ENCODE measurements at regions not wholly inside any gene's neighbourhood (a gene's known extent, or its start where the extent isn't known, plus 50 kb on each side); places are given as distances from the start of the nearest gene placed in this dataset.
"Not testable (repeated sequence)": the region's sequence is repeated elsewhere in the genome, so short reads cannot be mapped to it uniquely, and the experiment has no call there.

GRCh38 chr4:72777436-72777835 is 208.4 kb upstream of the ADAMTS3 start:
- Histone ChIP-seq H3K27me3 (ENCODE audit: control insufficient read depth in 1 of 2, insufficient read depth in 2 of 2, low read length in 2 of 2) (no peaks in the 10 kb centered on the region), H3K9me3 (ENCODE audit: control insufficient read depth in 2 of 2, insufficient read depth in 1 of 2, low read depth in 1 of 2, low read length in 1 of 2) (peaks cover 0 to 3% of the 10 kb centered on the region in 2 donors), H3K4me3 (ENCODE audit: low read depth in 1 of 2, low read length in 2 of 2) (no peak overlapping the region), H3K27ac (ENCODE audit: low read depth in 2 of 2, low read length in 1 of 2) (no peak overlapping the region), H3K36me3 (ENCODE audit: control insufficient read depth in 2 of 2, insufficient read depth in 2 of 2, low read length in 1 of 2) (no peaks in the 10 kb centered on the region), H3K4me1 (ENCODE audit: control insufficient read depth in 2 of 2, insufficient read depth in 2 of 2, low read length in 1 of 2) (no peaks in the 10 kb centered on the region)
- 65 to 75% methylated on average over 6 of the region's 6 CpGs for WGBS, 2 donors

- Histone ChIP-seq H3K36me3 (ENCODE audit: control insufficient read depth in 2 of 2, insufficient read depth in 2 of 2, low read length in 1 of 2) (no peaks in the 10 kb centered on the region), H3K27me3 (ENCODE audit: control insufficient read depth in 1 of 2, insufficient read depth in 2 of 2, low read length in 2 of 2) (no peaks in the 10 kb centered on the region), H3K4me1 (ENCODE audit: control insufficient read depth in 2 of 2, insufficient read depth in 2 of 2, low read length in 1 of 2) (no peaks in the 10 kb centered on the region), H3K27ac (ENCODE audit: low read depth in 2 of 2, low read length in 1 of 2) (no peak overlapping the region), H3K9me3 (ENCODE audit: control insufficient read depth in 2 of 2, insufficient read depth in 1 of 2, low read depth in 1 of 2, low read length in 1 of 2) (peaks cover 0 to 3% of the 10 kb centered on the region in 2 donors), H3K4me3 (ENCODE audit: low read depth in 1 of 2, low read length in 2 of 2) (no peak overlapping the region)
These were observed 201.7 kb upstream of the ADAMTS3 start for GRCh38 chr4:72770708-72771107.

- H3K9me3 ChIP-seq (ENCODE audit: control insufficient read depth in 2 of 2, insufficient read depth in 1 of 2, low read depth in 1 of 2, low read length in 1 of 2): no peaks in the 10 kb centered on the region
- WGBS, 2 donors: 71 to 77% methylated on average over 2 of the region's 2 CpGs
- no peak overlapping the region for H3K27ac ChIP-seq (ENCODE audit: low read depth in 2 of 2, low read length in 1 of 2)
- no peaks in the 10 kb centered on the region for H3K4me1 ChIP-seq (ENCODE audit: control insufficient read depth in 2 of 2, insufficient read depth in 2 of 2, low read length in 1 of 2)
- no peaks in the 10 kb centered on the region for H3K27me3 ChIP-seq (ENCODE audit: control insufficient read depth in 1 of 2, insufficient read depth in 2 of 2, low read length in 2 of 2)
- H3K36me3 ChIP-seq (ENCODE audit: control insufficient read depth in 2 of 2, insufficient read depth in 2 of 2, low read length in 1 of 2): no peaks in the 10 kb centered on the region
- H3K4me3 ChIP-seq (ENCODE audit: low read depth in 1 of 2, low read length in 2 of 2): no peak overlapping the region
These were observed 199.3 kb upstream of the ADAMTS3 start for GRCh38 chr4:72768364-72768763.

GRCh38 chr4:72767618-72768302 is 198.7 kb upstream of the ADAMTS3 start:
- Histone ChIP-seq H3K27ac (ENCODE audit: low read depth in 2 of 2, low read length in 1 of 2) (no peak overlapping the region), H3K4me3 (ENCODE audit: low read depth in 1 of 2, low read length in 2 of 2) (no peak overlapping the region), H3K9me3 (ENCODE audit: control insufficient read depth in 2 of 2, insufficient read depth in 1 of 2, low read depth in 1 of 2, low read length in 1 of 2) (no peaks in the 10 kb centered on the region), H3K4me1 (ENCODE audit: control insufficient read depth in 2 of 2, insufficient read depth in 2 of 2, low read length in 1 of 2) (no peaks in the 10 kb centered on the region), H3K36me3 (ENCODE audit: control insufficient read depth in 2 of 2, insufficient read depth in 2 of 2, low read length in 1 of 2) (no peaks in the 10 kb centered on the region), H3K27me3 (ENCODE audit: control insufficient read depth in 1 of 2, insufficient read depth in 2 of 2, low read length in 2 of 2) (no peaks in the 10 kb centered on the region)
- WGBS, 2 donors: 56 to 65% methylated on average over 4 of the region's 4 CpGs

- not testable (repeated sequence) for H3K4me3 ChIP-seq (ENCODE audit: low read depth in 1 of 2, low read length in 2 of 2); H3K36me3 ChIP-seq (ENCODE audit: control insufficient read depth in 2 of 2, insufficient read depth in 2 of 2, low read length in 1 of 2); H3K9me3 ChIP-seq (ENCODE audit: control insufficient read depth in 2 of 2, insufficient read depth in 1 of 2, low read depth in 1 of 2, low read length in 1 of 2); H3K4me1 ChIP-seq (ENCODE audit: control insufficient read depth in 2 of 2, insufficient read depth in 2 of 2, low read length in 1 of 2); H3K27me3 ChIP-seq (ENCODE audit: control insufficient read depth in 1 of 2, insufficient read depth in 2 of 2, low read length in 2 of 2); H3K27ac ChIP-seq (ENCODE audit: low read depth in 2 of 2, low read length in 1 of 2)
- WGBS, 2 donors: 78 to 86% methylated on average over 19 of the region's 19 CpGs
These were observed 196.8 kb upstream of the ADAMTS3 start for GRCh38 chr4:72765788-72766187.

- no peaks in the 10 kb centered on the region for H3K36me3 ChIP-seq (ENCODE audit: control insufficient read depth in 2 of 2, insufficient read depth in 2 of 2, low read length in 1 of 2)
- 32 to 41% methylated on average over 5 of the region's 5 CpGs for WGBS, 2 donors
- H3K9me3 ChIP-seq (ENCODE audit: control insufficient read depth in 2 of 2, insufficient read depth in 1 of 2, low read depth in 1 of 2, low read length in 1 of 2): no peaks in the 10 kb centered on the region
- H3K27ac ChIP-seq (ENCODE audit: low read depth in 2 of 2, low read length in 1 of 2): no peak overlapping the region
- no peak overlapping the region for H3K4me3 ChIP-seq (ENCODE audit: low read depth in 1 of 2, low read length in 2 of 2)
- H3K27me3 ChIP-seq (ENCODE audit: control insufficient read depth in 1 of 2, insufficient read depth in 2 of 2, low read length in 2 of 2): no peaks in the 10 kb centered on the region
- no peaks in the 10 kb centered on the region for H3K4me1 ChIP-seq (ENCODE audit: control insufficient read depth in 2 of 2, insufficient read depth in 2 of 2, low read length in 1 of 2)
These were observed 192.5 kb upstream of the ADAMTS3 start for GRCh38 chr4:72761368-72762038.

GRCh38 chr4:72753414-72753813 is 184.4 kb upstream of the ADAMTS3 start:
- not testable (repeated sequence) for H3K27ac ChIP-seq (ENCODE audit: low read depth in 2 of 2, low read length in 1 of 2); H3K9me3 ChIP-seq (ENCODE audit: control insufficient read depth in 2 of 2, insufficient read depth in 1 of 2, low read depth in 1 of 2, low read length in 1 of 2); H3K36me3 ChIP-seq (ENCODE audit: control insufficient read depth in 2 of 2, insufficient read depth in 2 of 2, low read length in 1 of 2); H3K4me3 ChIP-seq (ENCODE audit: low read depth in 1 of 2, low read length in 2 of 2); H3K27me3 ChIP-seq (ENCODE audit: control insufficient read depth in 1 of 2, insufficient read depth in 2 of 2, low read length in 2 of 2); H3K4me1 ChIP-seq (ENCODE audit: control insufficient read depth in 2 of 2, insufficient read depth in 2 of 2, low read length in 1 of 2)

- Histone ChIP-seq H3K36me3 (ENCODE audit: control insufficient read depth in 2 of 2, insufficient read depth in 2 of 2, low read length in 1 of 2) (no peaks in the 10 kb centered on the region), H3K4me3 (ENCODE audit: low read depth in 1 of 2, low read length in 2 of 2) (no peak overlapping the region), H3K27ac (ENCODE audit: low read depth in 2 of 2, low read length in 1 of 2) (no peak overlapping the region), H3K9me3 (ENCODE audit: control insufficient read depth in 2 of 2, insufficient read depth in 1 of 2, low read depth in 1 of 2, low read length in 1 of 2) (no peaks in the 10 kb centered on the region), H3K27me3 (ENCODE audit: control insufficient read depth in 1 of 2, insufficient read depth in 2 of 2, low read length in 2 of 2) (no peaks in the 10 kb centered on the region), H3K4me1 (ENCODE audit: control insufficient read depth in 2 of 2, insufficient read depth in 2 of 2, low read length in 1 of 2) (no peaks in the 10 kb centered on the region)
- WGBS, 2 donors: 89 to 93% methylated on average over 1 of the region's 1 CpG
These were observed 175.2 kb upstream of the ADAMTS3 start for GRCh38 chr4:72744103-72744725.

- H3K36me3 ChIP-seq (ENCODE audit: control insufficient read depth in 2 of 2, insufficient read depth in 2 of 2, low read length in 1 of 2): no peaks in the 10 kb centered on the region
- H3K4me3 ChIP-seq (ENCODE audit: low read depth in 1 of 2, low read length in 2 of 2): no peak overlapping the region
- peaks cover 0 to under 1% of the 10 kb centered on the region in 2 donors for H3K9me3 ChIP-seq (ENCODE audit: control insufficient read depth in 2 of 2, insufficient read depth in 1 of 2, low read depth in 1 of 2, low read length in 1 of 2)
- no peaks in the 10 kb centered on the region for H3K4me1 ChIP-seq (ENCODE audit: control insufficient read depth in 2 of 2, insufficient read depth in 2 of 2, low read length in 1 of 2)
- H3K27me3 ChIP-seq (ENCODE audit: control insufficient read depth in 1 of 2, insufficient read depth in 2 of 2, low read length in 2 of 2): no peaks in the 10 kb centered on the region
- 59 to 71% methylated on average over 2 of the region's 2 CpGs for WGBS, 2 donors
- no peak overlapping the region for H3K27ac ChIP-seq (ENCODE audit: low read depth in 2 of 2, low read length in 1 of 2)
These were observed 174.1 kb upstream of the ADAMTS3 start for GRCh38 chr4:72743078-72743477.

- no peaks in the 10 kb centered on the region for H3K9me3 ChIP-seq (ENCODE audit: control insufficient read depth in 2 of 2, insufficient read depth in 1 of 2, low read depth in 1 of 2, low read length in 1 of 2)
- peaks cover 0 to 2% of the 10 kb centered on the region in 2 donors for H3K27me3 ChIP-seq (ENCODE audit: control insufficient read depth in 1 of 2, insufficient read depth in 2 of 2, low read length in 2 of 2)
- no peak overlapping the region for H3K4me3 ChIP-seq (ENCODE audit: low read depth in 1 of 2, low read length in 2 of 2)
- H3K27ac ChIP-seq (ENCODE audit: low read depth in 2 of 2, low read length in 1 of 2): no peak overlapping the region
- no peaks in the 10 kb centered on the region for H3K4me1 ChIP-seq (ENCODE audit: control insufficient read depth in 2 of 2, insufficient read depth in 2 of 2, low read length in 1 of 2)
- WGBS, 2 donors: 79 to 80% methylated on average over 2 of the region's 2 CpGs
- H3K36me3 ChIP-seq (ENCODE audit: control insufficient read depth in 2 of 2, insufficient read depth in 2 of 2, low read length in 1 of 2): no peaks in the 10 kb centered on the region
These were observed 146.3 kb upstream of the ADAMTS3 start for GRCh38 chr4:72715299-72715698.

Data from esophagus (tissue), 2 donors.